ENCODE measurements at regions not wholly inside any gene's neighbourhood (a gene's known extent, or its start where the extent isn't known, plus 50 kb on each side); places are given as distances from the start of the nearest gene placed in this dataset.

DNA sequence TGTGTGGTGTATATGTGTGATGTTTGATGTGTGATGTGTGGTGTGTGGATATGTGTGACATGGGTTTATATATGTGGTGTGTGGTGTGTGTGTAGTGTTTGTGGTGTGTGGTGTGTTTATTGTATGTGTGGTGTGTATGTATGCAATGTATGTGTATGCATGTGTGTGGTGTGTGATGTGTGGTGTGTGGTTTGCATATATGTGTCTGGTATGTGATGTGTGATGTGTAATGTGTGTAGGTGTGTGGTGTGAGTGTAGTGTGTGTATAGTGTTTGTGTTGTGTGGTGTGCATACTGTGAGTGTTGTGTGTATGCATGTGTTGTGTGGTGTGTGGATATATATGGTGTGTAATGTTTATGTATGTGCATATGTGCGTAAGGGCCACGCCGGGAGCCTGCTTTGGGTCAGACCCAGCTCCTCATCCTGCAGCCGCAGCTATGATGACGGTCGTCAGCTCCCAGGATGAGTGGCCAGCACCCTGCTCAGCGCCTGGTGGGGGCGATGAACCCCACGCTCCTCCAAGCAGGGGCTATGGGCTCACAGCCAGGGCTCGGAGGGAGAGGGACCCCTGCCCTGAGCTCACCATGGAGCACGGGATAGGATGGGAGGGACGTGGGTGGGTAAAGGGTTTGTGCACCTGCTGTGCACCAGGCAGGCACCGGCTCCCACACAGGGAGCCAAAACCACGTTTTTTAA is 331.3 kb downstream of the EIPR1 start:
- Histone ChIP-seq H3K4me3 (ENCODE audit: low read depth, low read length, poor library complexity, severe bottlenecking) (no peak overlapping the region), H3K27ac (ENCODE audit: low read depth, low read length, poor library complexity, severe bottlenecking) (no peak overlapping the region), H2AFZ (ENCODE audit: low read length) (no peak overlapping the region), H3K36me3 (ENCODE audit: insufficient read depth, low read length) (no peaks in the 10 kb centered on the region), H3K9me3 (ENCODE audit: low read length) (no peaks in the 10 kb centered on the region), H3K79me2 (ENCODE audit: insufficient read depth, low read depth, low read length) (no peaks in the 10 kb centered on the region), H3K4me2 (ENCODE audit: low read length) (no peak overlapping the region), H3K4me1 (ENCODE audit: insufficient read depth, low read length, poor library complexity, severe bottlenecking) (no peaks in the 10 kb centered on the region), H4K20me1 (ENCODE audit: insufficient read depth, low read length) (no peaks in the 10 kb centered on the region), H3K9me2 (ENCODE audit: insufficient read depth, low read length) (no peaks in the 10 kb centered on the region)
- no peak for DNase-seq (ENCODE audit: low spot score)
- POLR2A ChIA-PET, result no interaction called here
- CTCF ChIA-PET (ENCODE audit: unreplicated experiment), result no interaction called here
- TF ChIP-seq EZH2phosphoT487 (IDR thresholded peaks at IDR 0.05; ENCODE audit: borderline replicate concordance, low read depth, low read length) (no peak), CTCF (conservative IDR thresholded peaks at IDR 0.05; ENCODE audit: low read length) (no peak)
- no TSS peak for BruUV-seq (replicated peaks)
- intact Hi-C loops (cut with micrococcal nuclease; ENCODE audit: unreplicated experiment), result no loop called here

DNA sequence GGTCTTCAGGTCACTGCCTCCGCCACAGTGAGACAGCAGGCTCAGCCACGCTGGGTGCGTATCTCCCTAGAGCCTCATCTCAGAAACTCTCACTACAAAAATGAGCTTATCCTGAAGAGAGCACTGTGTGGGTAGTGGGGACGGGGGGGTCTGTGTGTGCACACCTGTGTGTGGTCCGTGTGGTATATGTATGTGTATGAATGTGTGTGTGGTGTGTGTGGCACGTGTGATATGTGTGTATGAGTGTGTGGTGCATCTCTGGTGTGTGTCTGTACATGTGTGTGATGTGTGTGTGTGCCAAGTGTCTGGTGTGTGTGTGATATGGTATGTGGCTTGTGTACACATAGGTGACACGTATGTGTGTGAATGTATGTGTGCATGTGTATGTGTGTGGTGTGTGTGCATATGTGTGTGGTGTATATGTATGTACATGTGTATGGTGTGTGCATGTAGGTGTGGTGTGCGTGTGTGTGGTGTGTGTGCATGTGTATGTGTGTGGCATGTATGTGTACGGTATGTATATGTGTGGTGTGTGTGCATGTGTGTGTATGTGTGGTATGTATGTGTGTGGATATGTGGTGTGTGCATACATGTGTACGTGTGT is 332.2 kb downstream of the EIPR1 start:
- no peaks in the 10 kb centered on the region for H3K4me1 ChIP-seq (ENCODE audit: insufficient read depth, low read length, poor library complexity, severe bottlenecking)
- no TSS peak for BruUV-seq (replicated peaks)
- ChIA-PET CTCF (ENCODE audit: unreplicated experiment) (no interaction called here), POLR2A (no interaction called here)
- H3K4me3 ChIP-seq (ENCODE audit: low read depth, low read length, poor library complexity, severe bottlenecking), result no peak overlapping the region
- DNase-seq (ENCODE audit: low spot score), result no peak
- no peak overlapping the region for H3K4me2 ChIP-seq (ENCODE audit: low read length)
- no peaks in the 10 kb centered on the region for H3K36me3 ChIP-seq (ENCODE audit: insufficient read depth, low read length)
- no peaks in the 10 kb centered on the region for H3K79me2 ChIP-seq (ENCODE audit: insufficient read depth, low read depth, low read length)
- no peaks in the 10 kb centered on the region for H4K20me1 ChIP-seq (ENCODE audit: insufficient read depth, low read length)
- TF ChIP-seq CTCF (conservative IDR thresholded peaks at IDR 0.05; ENCODE audit: low read length) (no peak), EZH2phosphoT487 (IDR thresholded peaks at IDR 0.05; ENCODE audit: borderline replicate concordance, low read depth, low read length) (no peak)
- no peaks in the 10 kb centered on the region for H3K9me2 ChIP-seq (ENCODE audit: insufficient read depth, low read length)
- no peak overlapping the region for H2AFZ ChIP-seq (ENCODE audit: low read length)
- no peaks in the 10 kb centered on the region for H3K9me3 ChIP-seq (ENCODE audit: low read length)
- intact Hi-C loops (cut with micrococcal nuclease; ENCODE audit: unreplicated experiment), result no loop called here
- no peak overlapping the region for H3K27ac ChIP-seq (ENCODE audit: low read depth, low read length, poor library complexity, severe bottlenecking)

GRCh38 chr2:3044587-3045317 is 332.9 kb downstream of the EIPR1 start:
- no peak overlapping the region for H3K4me2 ChIP-seq (ENCODE audit: low read length)
- H3K79me2 ChIP-seq (ENCODE audit: insufficient read depth, low read depth, low read length), result no peaks in the 10 kb centered on the region
- TF ChIP-seq CTCF (conservative IDR thresholded peaks at IDR 0.05; ENCODE audit: low read length) (no peak), EZH2phosphoT487 (IDR thresholded peaks at IDR 0.05; ENCODE audit: borderline replicate concordance, low read depth, low read length) (no peak)
- no peaks in the 10 kb centered on the region for H3K9me2 ChIP-seq (ENCODE audit: insufficient read depth, low read length)
- ChIA-PET CTCF (ENCODE audit: unreplicated experiment) (no interaction called here), POLR2A (no interaction called here)
- H3K9me3 ChIP-seq (ENCODE audit: low read length), result no peaks in the 10 kb centered on the region
- no peak for DNase-seq (ENCODE audit: low spot score)
- intact Hi-C loops (cut with micrococcal nuclease; ENCODE audit: unreplicated experiment), result no loop called here
- no peaks in the 10 kb centered on the region for H3K36me3 ChIP-seq (ENCODE audit: insufficient read depth, low read length)
- no TSS peak for BruUV-seq (replicated peaks)
- H3K27ac ChIP-seq (ENCODE audit: low read depth, low read length, poor library complexity, severe bottlenecking), result no peak overlapping the region
- H2AFZ ChIP-seq (ENCODE audit: low read length), result no peak overlapping the region
- no peaks in the 10 kb centered on the region for H3K4me1 ChIP-seq (ENCODE audit: insufficient read depth, low read length, poor library complexity, severe bottlenecking)
- H3K4me3 ChIP-seq (ENCODE audit: low read depth, low read length, poor library complexity, severe bottlenecking), result no peak overlapping the region
- no peaks in the 10 kb centered on the region for H4K20me1 ChIP-seq (ENCODE audit: insufficient read depth, low read length)
